ENCODE measurements at regions not wholly inside any gene's neighbourhood (a gene's known extent, or its start where the extent isn't known, plus 50 kb on each side); places are given as distances from the start of the nearest gene placed in this dataset.

DNA sequence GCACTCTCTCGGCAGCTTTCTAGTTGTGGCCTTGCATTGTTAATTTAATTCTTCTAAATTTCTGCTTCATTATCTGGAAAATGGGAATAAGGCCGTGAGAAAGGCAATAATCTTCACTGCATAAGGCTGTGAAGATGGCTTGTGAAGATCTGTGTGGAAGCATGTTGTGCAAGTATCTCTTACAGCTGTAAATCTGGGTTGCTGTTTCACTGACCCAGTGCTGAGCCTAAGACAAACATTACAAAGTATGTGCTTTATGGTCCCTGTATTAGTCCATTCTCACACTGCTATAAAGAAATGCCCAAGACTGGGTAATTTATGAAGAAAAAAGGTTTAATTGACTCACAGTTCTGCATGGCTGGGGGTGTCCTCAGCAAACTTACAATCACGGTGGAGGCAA is 101.0 kb upstream of the PTPRR start:
- TF ChIP-seq, protein P1, sequence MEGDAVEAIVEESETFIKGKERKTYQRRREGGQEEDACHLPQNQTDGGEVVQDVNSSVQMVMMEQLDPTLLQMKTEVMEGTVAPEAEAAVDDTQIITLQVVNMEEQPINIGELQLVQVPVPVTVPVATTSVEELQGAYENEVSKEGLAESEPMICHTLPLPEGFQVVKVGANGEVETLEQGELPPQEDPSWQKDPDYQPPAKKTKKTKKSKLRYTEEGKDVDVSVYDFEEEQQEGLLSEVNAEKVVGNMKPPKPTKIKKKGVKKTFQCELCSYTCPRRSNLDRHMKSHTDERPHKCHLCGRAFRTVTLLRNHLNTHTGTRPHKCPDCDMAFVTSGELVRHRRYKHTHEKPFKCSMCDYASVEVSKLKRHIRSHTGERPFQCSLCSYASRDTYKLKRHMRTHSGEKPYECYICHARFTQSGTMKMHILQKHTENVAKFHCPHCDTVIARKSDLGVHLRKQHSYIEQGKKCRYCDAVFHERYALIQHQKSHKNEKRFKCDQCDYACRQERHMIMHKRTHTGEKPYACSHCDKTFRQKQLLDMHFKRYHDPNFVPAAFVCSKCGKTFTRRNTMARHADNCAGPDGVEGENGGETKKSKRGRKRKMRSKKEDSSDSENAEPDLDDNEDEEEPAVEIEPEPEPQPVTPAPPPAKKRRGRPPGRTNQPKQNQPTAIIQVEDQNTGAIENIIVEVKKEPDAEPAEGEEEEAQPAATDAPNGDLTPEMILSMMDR (conservative IDR thresholded peaks at IDR 0.05 in 1 of 2, IDR thresholded peaks at IDR 0.05 in 1 of 2; ENCODE audit: extremely low read depth in 1 of 2, insufficient read depth in 1 of 2, low read depth in 1 of 2, low read length in 2 of 2) = no peak
- no peak for TF ChIP-seq EZH2 (IDR thresholded peaks at IDR 0.05; ENCODE audit: borderline replicate concordance, low read length)
